ENCODE measurements at regions not wholly inside any gene's neighbourhood (a gene's known extent, or its start where the extent isn't known, plus 50 kb on each side); places are given as distances from the start of the nearest gene placed in this dataset.

DNA sequence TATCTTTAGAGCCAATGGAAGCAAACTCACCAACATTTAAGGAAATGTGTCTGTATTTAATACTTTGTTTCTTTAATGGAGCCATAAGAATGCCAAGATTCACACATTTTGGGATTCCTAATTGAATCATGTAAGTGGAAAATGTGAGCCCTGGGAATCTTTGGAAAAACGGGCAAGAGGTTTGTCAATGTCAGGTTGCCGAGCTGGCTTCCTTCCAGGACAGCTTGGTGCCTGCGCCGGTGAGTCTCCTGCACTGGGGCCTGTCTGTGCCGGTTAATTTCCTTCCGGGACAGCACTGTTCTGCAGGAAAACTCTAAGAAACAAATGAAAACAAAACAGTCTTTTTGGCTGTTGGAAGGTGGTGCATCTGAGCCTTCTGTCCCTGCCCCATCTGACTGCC lies 210.6 kb downstream of the HAPSTR1 start:
- TF ChIP-seq, protein P1, sequence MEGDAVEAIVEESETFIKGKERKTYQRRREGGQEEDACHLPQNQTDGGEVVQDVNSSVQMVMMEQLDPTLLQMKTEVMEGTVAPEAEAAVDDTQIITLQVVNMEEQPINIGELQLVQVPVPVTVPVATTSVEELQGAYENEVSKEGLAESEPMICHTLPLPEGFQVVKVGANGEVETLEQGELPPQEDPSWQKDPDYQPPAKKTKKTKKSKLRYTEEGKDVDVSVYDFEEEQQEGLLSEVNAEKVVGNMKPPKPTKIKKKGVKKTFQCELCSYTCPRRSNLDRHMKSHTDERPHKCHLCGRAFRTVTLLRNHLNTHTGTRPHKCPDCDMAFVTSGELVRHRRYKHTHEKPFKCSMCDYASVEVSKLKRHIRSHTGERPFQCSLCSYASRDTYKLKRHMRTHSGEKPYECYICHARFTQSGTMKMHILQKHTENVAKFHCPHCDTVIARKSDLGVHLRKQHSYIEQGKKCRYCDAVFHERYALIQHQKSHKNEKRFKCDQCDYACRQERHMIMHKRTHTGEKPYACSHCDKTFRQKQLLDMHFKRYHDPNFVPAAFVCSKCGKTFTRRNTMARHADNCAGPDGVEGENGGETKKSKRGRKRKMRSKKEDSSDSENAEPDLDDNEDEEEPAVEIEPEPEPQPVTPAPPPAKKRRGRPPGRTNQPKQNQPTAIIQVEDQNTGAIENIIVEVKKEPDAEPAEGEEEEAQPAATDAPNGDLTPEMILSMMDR (IDR thresholded peaks at IDR 0.05; ENCODE audit: low read depth, low read length), result no peak
- TF ChIP-seq, protein P2, sequence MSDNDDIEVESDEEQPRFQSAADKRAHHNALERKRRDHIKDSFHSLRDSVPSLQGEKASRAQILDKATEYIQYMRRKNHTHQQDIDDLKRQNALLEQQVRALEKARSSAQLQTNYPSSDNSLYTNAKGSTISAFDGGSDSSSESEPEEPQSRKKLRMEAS (IDR thresholded peaks at IDR 0.05; ENCODE audit: low read depth, low read length), result no peak
- no peak for TF ChIP-seq MYC (IDR thresholded peaks at IDR 0.05; ENCODE audit: low read depth, low read length)
- no peak for TF ChIP-seq POLR2A (IDR thresholded peaks at IDR 0.05; ENCODE audit: extremely low read depth, insufficient read length)
- no peak overlapping the region for H3K4me3 ChIP-seq (ENCODE audit: low read depth, low read length)
- no peak for DNase-seq (ENCODE audit: low read depth)

DNA sequence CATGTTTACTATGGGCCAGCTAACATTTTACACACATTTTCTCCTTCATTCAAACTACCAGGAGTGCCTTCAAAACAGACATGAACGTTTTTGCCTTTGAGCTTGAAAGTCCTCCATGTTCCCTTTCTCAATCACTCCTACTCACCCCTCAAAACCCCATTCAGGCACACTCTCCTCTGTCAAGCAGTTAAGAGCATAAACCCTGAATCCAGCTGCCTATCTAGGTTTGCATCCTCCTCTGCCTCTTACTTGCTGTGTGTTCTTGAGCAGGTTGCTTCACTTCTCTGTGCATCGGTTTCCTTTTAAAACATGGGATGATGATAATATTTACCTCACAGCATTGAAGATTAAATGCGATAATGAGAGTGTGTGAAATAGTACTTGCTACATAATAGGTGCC lies 215.3 kb downstream of the HAPSTR1 start:
- DNase-seq (ENCODE audit: low read depth), result no peak
- no peak for TF ChIP-seq MYC (IDR thresholded peaks at IDR 0.05; ENCODE audit: low read depth, low read length)
- TF ChIP-seq, protein P1 (IDR thresholded peaks at IDR 0.05; ENCODE audit: low read depth, low read length), result no peak
- no peak for TF ChIP-seq POLR2A (IDR thresholded peaks at IDR 0.05; ENCODE audit: extremely low read depth, insufficient read length)
- TF ChIP-seq, protein P2 (IDR thresholded peaks at IDR 0.05; ENCODE audit: low read depth, low read length), result no peak
- no peak overlapping the region for H3K4me3 ChIP-seq (ENCODE audit: low read depth, low read length)

DNA sequence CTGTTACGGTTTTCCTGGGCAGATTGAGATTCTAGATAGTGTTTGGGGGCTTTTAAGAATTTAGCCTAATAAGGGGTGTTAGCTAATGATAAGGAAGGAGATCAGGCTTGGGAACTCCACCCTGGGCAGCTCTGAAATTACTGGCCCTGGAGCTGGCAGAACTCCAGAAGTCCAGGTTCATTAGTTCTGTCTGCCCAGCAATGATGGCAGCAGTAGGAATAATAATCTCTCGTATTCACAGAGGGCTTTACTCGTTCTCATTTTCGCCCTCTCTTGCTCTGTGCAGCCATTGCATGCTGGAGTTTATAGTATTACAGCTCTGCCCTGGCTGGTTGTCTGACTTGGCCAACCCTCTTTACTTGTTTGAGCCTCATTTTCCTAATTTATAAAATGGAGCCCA lies 216.0 kb downstream of the HAPSTR1 start:
- no peak for DNase-seq (ENCODE audit: low read depth)
- TF ChIP-seq MYC (IDR thresholded peaks at IDR 0.05; ENCODE audit: low read depth, low read length) (no peak), POLR2A (IDR thresholded peaks at IDR 0.05; ENCODE audit: extremely low read depth, insufficient read length) (no peak)
- TF ChIP-seq, protein P2 (IDR thresholded peaks at IDR 0.05; ENCODE audit: low read depth, low read length), result no peak
- TF ChIP-seq, protein P1 (IDR thresholded peaks at IDR 0.05; ENCODE audit: low read depth, low read length), result no peak
- H3K4me3 ChIP-seq (ENCODE audit: low read depth, low read length), result no peak overlapping the region

DNA sequence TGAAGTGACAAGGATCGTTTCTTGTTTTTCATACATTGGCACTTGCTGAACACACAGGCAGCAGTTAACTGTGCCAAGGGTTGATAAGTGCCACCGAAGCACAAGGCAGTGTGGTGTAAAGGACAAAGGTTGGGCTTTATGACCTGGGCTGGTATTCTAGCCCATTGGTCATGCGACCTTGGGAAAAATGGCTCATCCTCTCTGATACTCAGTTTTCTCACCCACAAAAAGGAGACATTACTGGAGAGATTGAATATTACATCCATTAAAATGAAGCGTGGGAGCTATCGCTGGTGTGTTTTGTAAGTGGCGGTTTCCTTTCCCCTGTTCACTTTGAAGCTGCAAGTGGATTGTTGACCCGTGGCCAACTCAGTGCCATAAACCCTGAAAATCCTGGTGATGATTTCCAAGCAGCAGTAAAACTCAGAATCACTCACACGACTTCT lies 216.9 kb downstream of the HAPSTR1 start:
- DNase-seq (ENCODE audit: low read depth), result no peak
- H3K4me3 ChIP-seq (ENCODE audit: low read depth, low read length), result no peak overlapping the region
- TF ChIP-seq, protein P1 (IDR thresholded peaks at IDR 0.05; ENCODE audit: low read depth, low read length), result no peak
- TF ChIP-seq, protein P2 (IDR thresholded peaks at IDR 0.05; ENCODE audit: low read depth, low read length), result no peak
- TF ChIP-seq POLR2A (IDR thresholded peaks at IDR 0.05; ENCODE audit: extremely low read depth, insufficient read length) (no peak), MYC (IDR thresholded peaks at IDR 0.05; ENCODE audit: low read depth, low read length) (no peak)

DNA sequence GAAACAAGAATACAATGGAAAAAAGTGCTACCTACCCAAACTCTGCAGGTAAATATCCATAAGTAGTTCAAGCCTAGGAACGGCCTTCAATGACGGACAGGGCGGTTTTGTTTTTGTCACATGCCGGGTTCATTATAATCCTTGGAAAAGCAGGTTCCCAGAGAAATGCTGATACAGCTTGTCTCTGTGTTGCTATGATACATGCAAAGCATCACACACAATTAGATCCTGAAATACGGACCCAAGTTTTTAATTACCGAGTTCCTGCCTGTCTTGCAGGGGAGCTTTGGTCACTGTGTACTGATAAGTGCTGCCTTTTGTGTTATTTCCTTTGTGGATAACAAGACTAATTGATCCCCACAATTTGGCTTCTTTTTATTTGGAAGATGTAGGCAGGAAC lies 217.4 kb downstream of the HAPSTR1 start:
- TF ChIP-seq, protein P1 (IDR thresholded peaks at IDR 0.05; ENCODE audit: low read depth, low read length), result no peak
- TF ChIP-seq, protein P2 (IDR thresholded peaks at IDR 0.05; ENCODE audit: low read depth, low read length), result no peak
- DNase-seq (ENCODE audit: low read depth), result no peak

DNA sequence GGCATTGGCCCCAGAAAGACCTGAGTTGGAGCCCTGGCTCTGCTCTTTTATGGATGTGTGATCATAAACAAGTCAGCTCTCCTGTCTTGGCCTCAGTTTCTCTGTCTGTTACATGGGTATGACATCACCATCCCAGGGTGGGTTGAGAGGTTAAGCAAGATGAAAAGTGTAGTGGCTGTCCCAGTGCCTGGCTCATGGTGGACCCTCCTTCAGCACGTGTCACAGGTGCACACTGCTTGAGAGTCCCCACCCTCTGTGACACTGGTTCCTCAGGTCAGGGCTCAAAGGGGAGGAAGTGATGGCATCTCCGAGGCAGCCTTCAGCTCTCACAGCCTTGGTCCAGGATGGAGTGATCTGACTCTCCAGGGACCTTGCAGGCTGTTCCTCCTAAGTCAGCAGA lies 218.4 kb downstream of the HAPSTR1 start:
- DNase-seq (ENCODE audit: low read depth), result no peak
- TF ChIP-seq, protein P2 (IDR thresholded peaks at IDR 0.05; ENCODE audit: low read depth, low read length), result no peak
- TF ChIP-seq POLR2A (IDR thresholded peaks at IDR 0.05; ENCODE audit: extremely low read depth, insufficient read length) (no peak), MYC (IDR thresholded peaks at IDR 0.05; ENCODE audit: low read depth, low read length) (no peak)
- TF ChIP-seq, protein P1 (IDR thresholded peaks at IDR 0.05; ENCODE audit: low read depth, low read length), result no peak
- no peak overlapping the region for H3K4me3 ChIP-seq (ENCODE audit: low read depth, low read length)

More for the DNA sequence above, 217.4 kb downstream of the HAPSTR1 start:
- no peak overlapping the region for H3K4me3 ChIP-seq (ENCODE audit: low read depth, low read length)

Data from NB4 (cell line).